ENCODE measurements at regions not wholly inside any gene's neighbourhood (a gene's known extent, or its start where the extent isn't known, plus 50 kb on each side); places are given as distances from the start of the nearest gene placed in this dataset.

DNA sequence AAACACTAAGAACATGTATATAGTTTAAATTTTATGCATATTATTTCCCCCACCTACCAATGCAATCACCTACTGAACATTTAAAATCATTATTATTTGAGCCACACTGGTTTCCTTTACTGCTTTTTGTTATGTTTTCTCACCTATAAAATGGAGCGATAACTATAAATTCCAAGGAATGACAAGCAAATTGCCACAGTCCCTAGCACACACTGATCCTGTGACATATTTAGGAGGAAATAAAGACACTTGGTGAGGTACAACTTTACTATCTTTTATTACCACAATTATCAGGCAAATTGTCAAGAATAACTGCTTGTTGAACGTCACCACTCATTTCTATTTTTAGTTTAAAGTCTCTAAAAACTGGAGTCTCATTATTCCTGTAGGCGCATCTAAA lies 1693.6 kb downstream of the EFNA5 start:
- no peak overlapping the region for H3K4me3 ChIP-seq
- no peaks in the 10 kb centered on the region for H3K36me3 ChIP-seq
- H3K9me3 ChIP-seq (replicated peaks in 1 of 11) = peaks cover 0 to under 1% (median 0%) of the 10 kb centered on the region in 11 experiments; a peak in 1 of 22 replicates
- no peaks in the 10 kb centered on the region for H3K4me1 ChIP-seq
- no peak overlapping the region for H3K9ac ChIP-seq
- H3K4me2 ChIP-seq = no peak overlapping the region
- no peaks in the 10 kb centered on the region for H3K27me3 ChIP-seq
- TF ChIP-seq Cebpa-rat (IDR thresholded peaks at IDR 0.05) = no peak
- no peaks in the 10 kb centered on the region for H4K20me1 ChIP-seq
- H3K27ac ChIP-seq = no peak overlapping the region

DNA sequence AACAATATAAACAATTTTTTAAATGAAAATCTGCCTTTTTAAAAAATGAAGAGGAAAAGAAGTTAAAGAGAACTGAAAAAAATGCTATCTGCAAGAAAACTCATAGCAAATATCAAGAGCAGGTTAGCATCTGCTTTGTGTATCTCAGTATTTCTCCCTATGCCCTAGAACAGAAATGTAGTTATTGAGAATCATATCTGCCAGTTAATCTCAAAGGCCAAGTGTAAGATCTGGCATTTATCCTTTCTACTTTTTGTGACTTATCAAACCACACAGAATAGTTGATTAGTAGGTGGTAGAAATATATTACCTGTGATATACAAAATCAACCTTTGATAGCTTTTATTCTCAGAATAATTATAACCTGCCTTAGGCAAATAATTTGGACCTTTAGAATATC lies 1699.8 kb downstream of the EFNA5 start:
- no peak for TF ChIP-seq Cebpa-rat (IDR thresholded peaks at IDR 0.05)
- no peaks in the 10 kb centered on the region for H3K27me3 ChIP-seq
- H3K9me3 ChIP-seq (replicated peaks in 1 of 11) = no peaks in the 10 kb centered on the region
- H3K4me1 ChIP-seq = no peaks in the 10 kb centered on the region
- no peaks in the 10 kb centered on the region for H3K36me3 ChIP-seq
- H3K4me3 ChIP-seq = no peak overlapping the region
- H3K9ac ChIP-seq = no peak overlapping the region
- no peaks in the 10 kb centered on the region for H4K20me1 ChIP-seq
- no peak overlapping the region for H3K27ac ChIP-seq
- no peak overlapping the region for H3K4me2 ChIP-seq

DNA sequence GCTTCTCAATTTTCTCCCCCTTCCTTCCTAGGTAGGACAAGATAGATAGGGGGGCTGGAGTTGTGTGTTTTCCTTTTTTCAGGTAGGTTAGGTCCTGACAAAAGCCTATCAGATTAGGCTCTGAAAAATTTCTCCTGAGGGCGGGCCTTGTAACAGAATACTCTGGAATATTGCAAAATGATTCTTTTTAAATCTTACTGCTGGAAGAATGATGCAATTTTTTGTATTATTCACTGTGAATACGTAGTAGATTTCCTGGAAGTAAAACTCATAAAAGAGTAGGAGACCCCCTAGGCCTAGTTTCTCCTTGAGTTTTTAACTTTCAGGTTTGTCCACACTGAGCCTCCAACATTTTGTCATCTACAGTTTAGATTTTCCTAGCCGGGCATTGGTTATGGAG lies 1701.8 kb downstream of the EFNA5 start:
- no peak overlapping the region for H3K27ac ChIP-seq
- no peak overlapping the region for H3K4me2 ChIP-seq
- no peaks in the 10 kb centered on the region for H3K4me1 ChIP-seq
- no peak for TF ChIP-seq Cebpa-rat (IDR thresholded peaks at IDR 0.05)
- H3K36me3 ChIP-seq = no peaks in the 10 kb centered on the region
- H3K9ac ChIP-seq = no peak overlapping the region
- no peaks in the 10 kb centered on the region for H4K20me1 ChIP-seq
- H3K4me3 ChIP-seq = no peak overlapping the region
- no peaks in the 10 kb centered on the region for H3K9me3 ChIP-seq (replicated peaks in 1 of 11)
- H3K27me3 ChIP-seq = no peaks in the 10 kb centered on the region

DNA sequence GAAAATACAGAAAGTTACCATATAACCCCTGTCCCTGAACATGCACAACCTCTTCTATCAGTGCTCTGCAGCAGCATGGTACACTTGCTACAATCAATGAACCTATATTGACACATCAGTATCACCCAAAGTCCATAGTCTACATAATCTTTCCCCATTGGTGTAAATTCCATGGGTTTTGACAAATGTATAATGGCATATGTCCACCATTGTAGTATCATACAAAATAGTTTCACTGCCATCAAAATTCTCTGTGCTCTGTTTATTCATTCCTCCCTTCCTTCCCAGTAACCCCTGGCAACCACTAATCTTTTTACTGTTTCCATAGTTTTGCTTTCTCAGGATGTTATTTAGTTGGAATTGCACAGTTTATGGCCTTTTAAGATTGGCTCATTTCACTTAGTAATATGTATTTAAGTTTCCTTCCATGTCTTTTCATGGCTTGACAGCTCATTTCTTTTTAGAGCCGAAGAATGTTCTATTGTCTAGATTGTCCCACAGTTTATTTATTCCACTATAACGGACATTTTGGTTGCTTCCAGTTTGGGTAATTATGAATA lies 1707.0 kb downstream of the EFNA5 start:
- H3K4me1 ChIP-seq = no peaks in the 10 kb centered on the region
- H3K4me2 ChIP-seq = no peak overlapping the region
- no peaks in the 10 kb centered on the region for H4K20me1 ChIP-seq
- no peak overlapping the region for H3K27ac ChIP-seq
- no peaks in the 10 kb centered on the region for H3K9me3 ChIP-seq (replicated peaks in 1 of 11)
- no peak overlapping the region for H3K4me3 ChIP-seq
- TF ChIP-seq Cebpa-rat (IDR thresholded peaks at IDR 0.05) = no peak
- no peaks in the 10 kb centered on the region for H3K27me3 ChIP-seq
- H3K9ac ChIP-seq = no peak overlapping the region
- no peaks in the 10 kb centered on the region for H3K36me3 ChIP-seq

DNA sequence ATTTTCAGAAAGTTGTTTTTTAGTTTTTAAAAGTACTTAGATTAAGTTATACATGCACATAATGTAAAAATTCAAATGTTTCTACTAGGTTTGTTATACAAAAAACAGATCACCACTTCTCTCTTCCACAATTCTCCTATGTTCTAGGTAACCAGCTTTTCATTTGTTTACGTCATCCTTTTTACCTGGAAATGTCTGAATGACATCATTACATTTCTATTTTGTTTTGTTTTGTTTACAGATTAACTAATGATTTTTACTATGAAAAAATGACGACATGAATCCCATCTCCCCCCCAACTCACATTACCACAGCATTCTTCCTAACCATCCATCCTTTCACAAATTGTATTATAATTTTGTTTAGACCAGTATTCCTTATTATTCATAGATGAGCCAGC lies 1709.2 kb downstream of the EFNA5 start:
- Histone ChIP-seq H3K4me3 (no peak overlapping the region), H3K27me3 (no peaks in the 10 kb centered on the region), H3K9ac (no peak overlapping the region), H4K20me1 (no peaks in the 10 kb centered on the region), H3K27ac (no peak overlapping the region), H3K9me3 (replicated peaks in 1 of 11) (no peaks in the 10 kb centered on the region), H3K36me3 (no peaks in the 10 kb centered on the region), H3K4me1 (peaks cover 0 to 3% (median 0%) of the 10 kb centered on the region in 10 experiments; a peak in 3 of 20 replicates), H3K4me2 (no peak overlapping the region)
- TF ChIP-seq Cebpa-rat (IDR thresholded peaks at IDR 0.05) = no peak

DNA sequence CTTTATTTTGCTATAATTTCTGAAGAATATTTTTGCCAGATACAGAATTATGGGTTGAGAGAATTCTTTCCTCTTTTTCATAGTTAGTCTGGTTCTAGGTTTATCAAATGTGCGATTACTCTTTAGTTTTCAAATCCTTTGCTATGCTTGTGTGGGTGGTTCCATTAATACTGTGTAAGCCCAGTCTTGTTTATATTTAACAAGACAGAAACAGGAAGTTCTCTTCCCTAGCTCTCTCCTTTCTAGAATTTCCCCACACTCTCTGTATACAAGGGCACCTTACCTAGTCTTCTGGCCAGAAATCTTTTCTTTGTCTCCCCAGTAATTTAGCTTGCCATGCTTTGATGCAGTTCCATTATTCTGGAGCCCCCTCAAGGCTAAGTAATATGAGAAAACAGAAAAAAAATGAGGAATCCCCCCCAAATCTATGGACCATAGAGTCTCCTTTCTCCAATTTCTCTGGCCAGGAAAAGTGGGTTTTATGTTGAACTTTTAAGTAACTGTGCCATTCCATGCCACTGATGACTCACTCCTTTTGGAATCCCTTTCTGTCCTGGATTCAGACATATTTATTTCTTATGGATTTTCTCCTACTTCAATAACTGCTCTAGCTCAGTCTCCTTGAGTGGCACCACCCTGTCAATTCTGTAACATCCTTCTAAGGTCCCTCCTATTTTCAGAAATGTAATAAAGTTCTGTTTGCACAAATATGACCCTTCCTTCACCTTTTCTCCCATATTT lies 1714.1 kb downstream of the EFNA5 start:
- H3K4me3 ChIP-seq = no peak overlapping the region
- H3K27me3 ChIP-seq = no peaks in the 10 kb centered on the region
- H3K4me1 ChIP-seq = peaks cover 0 to 7% (median 0%) of the 10 kb centered on the region in 10 experiments; a peak in 3 of 20 replicates
- peak overlapping the region in 1 of 11 experiments; percentile 18; a peak in 1 of 22 replicates for H3K4me2 ChIP-seq
- no peaks in the 10 kb centered on the region for H4K20me1 ChIP-seq
- no peaks in the 10 kb centered on the region for H3K36me3 ChIP-seq
- no peak overlapping the region for H3K27ac ChIP-seq
- no peaks in the 10 kb centered on the region for H3K9me3 ChIP-seq (replicated peaks in 1 of 11)
- no peak for TF ChIP-seq Cebpa-rat (IDR thresholded peaks at IDR 0.05)
- no peak overlapping the region for H3K9ac ChIP-seq

DNA sequence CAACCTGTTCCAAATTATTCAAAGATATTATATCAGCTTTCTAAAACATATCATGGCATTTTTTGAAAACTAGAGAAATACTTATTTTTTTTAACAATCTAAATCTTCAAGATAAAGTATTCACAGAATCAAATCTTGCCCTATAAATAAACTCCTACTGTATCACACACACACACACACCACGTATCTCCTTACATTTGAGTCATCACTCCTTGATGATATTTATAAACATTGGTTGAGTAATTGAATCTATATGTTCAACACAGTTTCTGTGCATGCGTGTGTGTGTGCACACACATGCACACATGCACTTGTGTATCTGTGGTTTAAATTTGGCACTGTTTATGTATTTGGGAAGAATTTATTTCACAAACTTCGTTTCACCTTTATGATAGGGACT lies 1716.4 kb downstream of the EFNA5 start:
- no peak overlapping the region for H3K27ac ChIP-seq

DNA sequence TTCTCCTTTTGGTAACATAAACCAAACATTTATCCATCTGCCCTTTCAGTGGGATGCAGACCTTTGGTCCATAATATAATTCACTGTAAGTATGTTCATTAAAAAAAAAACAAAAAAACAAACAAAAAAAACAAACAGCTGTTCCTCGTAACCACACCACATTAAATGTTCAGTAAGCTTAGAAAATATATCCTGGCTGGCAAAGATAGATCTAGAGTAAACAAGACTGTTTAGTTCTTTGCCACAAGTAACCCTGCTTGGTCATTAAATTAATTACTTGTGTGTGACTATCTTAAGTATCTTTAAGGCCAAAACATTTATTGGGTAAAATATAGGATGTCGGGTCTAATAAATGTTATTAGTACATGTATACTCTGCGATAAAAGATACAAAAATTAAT lies 1717.1 kb downstream of the EFNA5 start:
- Histone ChIP-seq H3K27ac (no peak overlapping the region), H3K4me1 (peaks cover 0 to 7% (median 0%) of the 10 kb centered on the region in 10 experiments; a peak in 3 of 20 replicates), H3K4me3 (no peak overlapping the region), H4K20me1 (no peaks in the 10 kb centered on the region), H3K27me3 (no peaks in the 10 kb centered on the region), H3K4me2 (no peak overlapping the region), H3K9me3 (replicated peaks in 1 of 11) (no peaks in the 10 kb centered on the region), H3K9ac (no peak overlapping the region), H3K36me3 (no peaks in the 10 kb centered on the region)
- no peak for TF ChIP-seq Cebpa-rat (IDR thresholded peaks at IDR 0.05)

More for the DNA sequence above, 1716.4 kb downstream of the EFNA5 start:
- H3K4me3 ChIP-seq = no peak overlapping the region
- no peaks in the 10 kb centered on the region for H4K20me1 ChIP-seq
- H3K36me3 ChIP-seq = no peaks in the 10 kb centered on the region
- no peak for TF ChIP-seq Cebpa-rat (IDR thresholded peaks at IDR 0.05)
- no peak overlapping the region for H3K4me2 ChIP-seq
- H3K9me3 ChIP-seq (replicated peaks in 1 of 11) = no peaks in the 10 kb centered on the region
- no peak overlapping the region for H3K9ac ChIP-seq
- H3K4me1 ChIP-seq = peaks cover 0 to 7% (median 0%) of the 10 kb centered on the region in 10 experiments; a peak in 3 of 20 replicates
- no peaks in the 10 kb centered on the region for H3K27me3 ChIP-seq

DNA sequence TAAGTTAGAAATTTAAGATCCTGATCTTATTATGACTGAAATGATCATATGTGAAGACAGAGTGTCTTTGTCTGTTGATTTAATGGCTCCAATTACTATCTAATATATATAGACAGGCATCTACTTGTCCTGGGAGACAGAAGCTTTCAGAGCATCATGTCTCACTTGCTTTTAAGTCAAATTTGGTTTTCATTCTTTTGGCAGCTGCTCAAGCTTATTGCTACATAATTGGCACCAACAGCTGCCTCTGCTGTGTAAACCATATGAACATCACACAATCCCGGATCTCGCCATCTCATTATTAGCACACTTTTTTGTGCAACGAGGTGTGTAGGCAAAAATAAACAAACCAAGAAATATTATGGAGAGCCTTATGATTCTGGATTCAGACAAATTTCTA lies 1717.9 kb downstream of the EFNA5 start:
- H3K36me3 ChIP-seq = no peaks in the 10 kb centered on the region
- no peaks in the 10 kb centered on the region for H3K27me3 ChIP-seq
- no peaks in the 10 kb centered on the region for H3K9me3 ChIP-seq (replicated peaks in 1 of 11)
- no peak overlapping the region for H3K27ac ChIP-seq
- TF ChIP-seq Cebpa-rat (IDR thresholded peaks at IDR 0.05) = no peak
- H3K4me2 ChIP-seq = no peak overlapping the region
- no peak overlapping the region for H3K9ac ChIP-seq
- H4K20me1 ChIP-seq = no peaks in the 10 kb centered on the region
- H3K4me1 ChIP-seq = peaks cover 0 to 7% (median 0%) of the 10 kb centered on the region in 10 experiments; a peak in 3 of 20 replicates
- no peak overlapping the region for H3K4me3 ChIP-seq

DNA sequence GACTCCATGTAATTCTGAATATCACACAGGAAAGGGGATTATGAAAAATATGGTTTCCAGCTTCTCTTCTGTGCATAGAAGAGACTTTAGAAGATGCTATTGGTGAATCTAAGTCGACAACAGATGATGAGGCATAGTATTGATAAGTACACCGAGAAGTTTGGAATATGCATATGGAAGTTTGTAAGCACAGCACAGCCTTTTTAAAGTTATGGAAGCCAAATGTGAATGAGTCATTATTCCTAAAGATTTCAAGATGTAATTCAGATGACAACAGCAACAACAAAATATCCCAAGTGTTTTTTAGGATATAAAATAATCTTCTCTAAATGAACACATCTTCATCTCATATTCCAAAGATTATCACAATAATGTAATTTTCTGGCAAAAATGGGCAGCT lies 1723.3 kb downstream of the EFNA5 start:
- Histone ChIP-seq H4K20me1 (no peaks in the 10 kb centered on the region), H3K4me1 (no peaks in the 10 kb centered on the region), H3K4me3 (no peak overlapping the region), H3K36me3 (no peaks in the 10 kb centered on the region), H3K4me2 (no peak overlapping the region), H3K9ac (no peak overlapping the region), H3K9me3 (replicated peaks in 1 of 11) (no peaks in the 10 kb centered on the region), H3K27me3 (no peaks in the 10 kb centered on the region), H3K27ac (no peak overlapping the region)
- TF ChIP-seq Cebpa-rat (IDR thresholded peaks at IDR 0.05) = no peak
